Panc1 (cell line): ENCODE measurements at regions not wholly inside any gene's neighbourhood (a gene's known extent, or its start where the extent isn't known, plus 50 kb on each side); places are given as distances from the start of the nearest gene placed in this dataset.

ENCODE experiments used
- SIN3A ChIP-seq: IDR thresholded peaks from 2 replicates; pipeline ENCODE4 v1.6.1; 2012; ENCODE audit warnings: low read depth, mild to moderate bottlenecking, low read length, moderate library complexity, borderline replicate concordance; ENCODE audit not compliant: insufficient read depth
- TCF7L2 ChIP-seq: IDR thresholded peaks from 2 replicates; pipeline ENCODE4 v1.6.1; 2011; ENCODE audit warnings: mild to moderate bottlenecking, low read depth, low read length, inconsistent platforms
- TF ChIP-seq, protein P1 (sequence below): fragments of 450-650 bp; IDR thresholded peaks from 2 replicates; pipeline ENCODE4 v1.5.1; 2017; ENCODE audit warnings: mild to moderate bottlenecking

DNA sequence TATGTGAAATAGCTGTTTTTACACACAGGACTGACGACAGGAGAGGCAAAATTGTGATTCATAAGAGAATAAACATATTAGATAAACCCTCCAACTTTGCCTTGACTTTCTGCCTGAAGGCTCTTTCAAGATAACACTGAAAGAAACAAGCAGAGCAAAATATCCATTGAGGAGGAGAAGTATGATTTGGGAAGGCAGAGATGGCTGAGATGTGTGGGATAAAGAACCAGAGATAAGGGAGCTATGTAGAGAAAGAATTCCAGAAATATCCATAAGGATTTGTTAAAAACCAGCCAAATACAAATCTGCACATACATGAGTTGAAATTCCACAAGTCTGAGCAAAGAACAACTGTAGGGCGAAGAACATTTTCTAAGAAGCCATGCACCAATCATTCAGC lies 1064.7 kb downstream of the PLA2G4A start:
- TF ChIP-seq, protein P1, sequence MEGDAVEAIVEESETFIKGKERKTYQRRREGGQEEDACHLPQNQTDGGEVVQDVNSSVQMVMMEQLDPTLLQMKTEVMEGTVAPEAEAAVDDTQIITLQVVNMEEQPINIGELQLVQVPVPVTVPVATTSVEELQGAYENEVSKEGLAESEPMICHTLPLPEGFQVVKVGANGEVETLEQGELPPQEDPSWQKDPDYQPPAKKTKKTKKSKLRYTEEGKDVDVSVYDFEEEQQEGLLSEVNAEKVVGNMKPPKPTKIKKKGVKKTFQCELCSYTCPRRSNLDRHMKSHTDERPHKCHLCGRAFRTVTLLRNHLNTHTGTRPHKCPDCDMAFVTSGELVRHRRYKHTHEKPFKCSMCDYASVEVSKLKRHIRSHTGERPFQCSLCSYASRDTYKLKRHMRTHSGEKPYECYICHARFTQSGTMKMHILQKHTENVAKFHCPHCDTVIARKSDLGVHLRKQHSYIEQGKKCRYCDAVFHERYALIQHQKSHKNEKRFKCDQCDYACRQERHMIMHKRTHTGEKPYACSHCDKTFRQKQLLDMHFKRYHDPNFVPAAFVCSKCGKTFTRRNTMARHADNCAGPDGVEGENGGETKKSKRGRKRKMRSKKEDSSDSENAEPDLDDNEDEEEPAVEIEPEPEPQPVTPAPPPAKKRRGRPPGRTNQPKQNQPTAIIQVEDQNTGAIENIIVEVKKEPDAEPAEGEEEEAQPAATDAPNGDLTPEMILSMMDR, result no peak
- TF ChIP-seq SIN3A (no peak), TCF7L2 (no peak)
